Endometrium (tissue), 2 donors: ENCODE measurements at regions not wholly inside any gene's neighbourhood (a gene's known extent, or its start where the extent isn't known, plus 50 kb on each side); places are given as distances from the start of the nearest gene placed in this dataset.

Experiments
- FAIRE-seq: peaks from 2 replicates; lab custom pipeline; 2012; peaks lifted over from hg19 to GRCh38; lab: Jason Lieb, UNC
- donor health status: control.
- donor health status: control.

- no peak for FAIRE-seq
Observed at GRCh38 chr1:29523136-29523535, 286.8 kb downstream of the PTPRU start.

- no peak for FAIRE-seq
Observed at GRCh38 chr1:29521811-29522580, 285.7 kb downstream of the PTPRU start.

- no peak for FAIRE-seq
Observed at GRCh38 chr1:29521438-29521715, 285.1 kb downstream of the PTPRU start.

- FAIRE-seq, result no peak
Observed at GRCh38 chr1:29520571-29521437, 284.5 kb downstream of the PTPRU start.

GRCh38 chr1:29519788-29520110 lies 283.4 kb downstream of the PTPRU start:
- no peak for FAIRE-seq

- no peak for FAIRE-seq
Observed at GRCh38 chr1:29519108-29519787, 282.9 kb downstream of the PTPRU start.

GRCh38 chr1:29518183-29518835 lies 282.0 kb downstream of the PTPRU start:
- no peak for FAIRE-seq

GRCh38 chr1:29517251-29518086 lies 281.1 kb downstream of the PTPRU start:
- FAIRE-seq, result no peak

- FAIRE-seq, result no peak
Observed at GRCh38 chr1:29516063-29516820, 279.9 kb downstream of the PTPRU start.

GRCh38 chr1:29515170-29515955 lies 279.0 kb downstream of the PTPRU start:
- no peak for FAIRE-seq

- FAIRE-seq, result no peak
Observed at GRCh38 chr1:29514361-29515169, 278.2 kb downstream of the PTPRU start.

- no peak for FAIRE-seq
Observed at GRCh38 chr1:29513357-29513756, 277.0 kb downstream of the PTPRU start.

GRCh38 chr1:29511436-29511835 lies 275.1 kb downstream of the PTPRU start:
- FAIRE-seq, result no peak

- FAIRE-seq, result no peak
Observed at GRCh38 chr1:29508458-29509107, 272.3 kb downstream of the PTPRU start.

- FAIRE-seq, result no peak
Observed at GRCh38 chr1:29506678-29507225, 270.4 kb downstream of the PTPRU start.

- no peak for FAIRE-seq
Observed at GRCh38 chr1:29505532-29506220, 269.4 kb downstream of the PTPRU start.

GRCh38 chr1:29504709-29505410 lies 268.5 kb downstream of the PTPRU start:
- no peak for FAIRE-seq
